A549 (cell line): ENCODE measurements at regions not wholly inside any gene's neighbourhood (a gene's known extent, or its start where the extent isn't known, plus 50 kb on each side); places are given as distances from the start of the nearest gene placed in this dataset.

Experiments
- ATAC-seq, 2 experiments: fragments of 200-7000 bp in 1 of 2; fragments of >200 bp in 1 of 2; cut with Nextera tagmentation in 1 of 2; cut with Tn5 transposase in 1 of 2; 3 replicates each; pipeline versions ENCODE4 v1.8.0 to v1.9.1; 2018 to 2020; ENCODE audit warnings: mild to moderate bottlenecking in 1 of 2, moderate library complexity in 1 of 2
- CTCF ChIA-PET: fragments of 300-600 bp; sonication (Branson Sonifier 250); formaldehyde crosslinking; extraction: SDS; loops from one replicate; lab custom pipeline; 2021; ENCODE audit warnings: antibody characterized with exemption, inconsistent platforms; lab: Yijun Ruan, JAX
- POLR2A ChIA-PET: fragments of 350-600 bp; formaldehyde crosslinking; extraction: SDS; loops from one replicate; lab custom pipeline; 2021; ENCODE audit warnings: antibody characterized with exemption, inconsistent platforms; lab: Yijun Ruan, JAX
- DNase-seq, 2 experiments: peaks; one replicate each; pipeline versions ENCODE4 v3.0.0 to v3.0.0-alpha.2; 2011 to 2016; ENCODE audit warnings: low read depth in 1 of 2, low spot score in 1 of 2
- FAIRE-seq: peaks from 2 replicates; lab custom pipeline; 2011; peaks lifted over from hg19 to GRCh38; lab: Jason Lieb, UNC
- H3K27ac ChIP-seq, 2 experiments: fragments of >200 bp; sonication (Bioruptor Twin); formaldehyde crosslinking; 3 replicates each; pipeline ENCODE4 v1.5.1; 2016 to 2017
- H3K4me1 ChIP-seq: fragments of >200 bp; sonication (Bioruptor Twin); formaldehyde crosslinking; 3 replicates; pipeline ENCODE4 v1.6.1; 2016
- H3K4me2 ChIP-seq: fragments of >200 bp; sonication (Bioruptor Twin); formaldehyde crosslinking; 3 replicates; pipeline ENCODE4 v1.6.1; 2016
- H3K4me3 ChIP-seq: fragments of >200 bp; sonication (Bioruptor Twin); formaldehyde crosslinking; 3 replicates; pipeline ENCODE4 v1.5.1; 2016
- H3K9me3 ChIP-seq: fragments of >200 bp; sonication (Bioruptor Twin); formaldehyde crosslinking; 3 replicates; pipeline ENCODE4 v1.6.1; 2016
- CBX2 ChIP-seq: fragments of 200-600 bp; sonication (generic); IDR thresholded peaks from 2 replicates; pipeline ENCODE4 v1.6.1; 2016; ENCODE audit warnings: low read depth, mild to moderate bottlenecking, borderline replicate concordance
- CBX8 ChIP-seq: fragments of 200-600 bp; sonication (generic); IDR thresholded peaks from 2 replicates; pipeline ENCODE4 v1.6.1; 2016
- CHD2 ChIP-seq: fragments of 150-350 bp; IDR thresholded peaks from 2 replicates; pipeline ENCODE4 v1.6.1; 2014; ENCODE audit warnings: low read length; ENCODE audit not compliant: partially characterized antibody
- CHD4 ChIP-seq: fragments of 200-600 bp; sonication (generic); IDR thresholded peaks from 2 replicates; pipeline ENCODE4 v1.6.1; 2016; ENCODE audit warnings: antibody characterized with exemption, mild to moderate bottlenecking, borderline replicate concordance
- EHF ChIP-seq: fragments of 250-450 bp; sonication (Bioruptor Pico); IDR thresholded peaks from 2 replicates; pipeline ENCODE4 v1.5.0; 2020; ENCODE audit warnings: mild to moderate bottlenecking
- EP300 ChIP-seq, 2 experiments: fragments of >200 bp; sonication (Bioruptor Twin); formaldehyde crosslinking; IDR thresholded peaks; 2 replicates in 1 of 2; 3 replicates in 1 of 2; pipeline ENCODE4 v1.6.1; 2016 to 2017
- FOSB ChIP-seq: fragments of 250-450 bp; sonication (Bioruptor Pico); IDR thresholded peaks from 2 replicates; pipeline ENCODE4 v1.5.0; 2020; ENCODE audit warnings: mild to moderate bottlenecking, moderate library complexity
- FOXS1 ChIP-seq: fragments of 250-450 bp; sonication (Bioruptor Pico); IDR thresholded peaks from 2 replicates; pipeline ENCODE4 v1.5.0; 2020; ENCODE audit warnings: mild to moderate bottlenecking, moderate library complexity
- GATA3 ChIP-seq: IDR thresholded peaks from 2 replicates; pipeline ENCODE4 v1.6.1; 2012; ENCODE audit warnings: borderline replicate concordance
- HES2 ChIP-seq: fragments of >200 bp; sonication (Bioruptor Twin); formaldehyde crosslinking; IDR thresholded peaks from 2 replicates; pipeline ENCODE4 v1.6.1; 2016
- HOXA7 ChIP-seq: fragments of 250-450 bp; sonication (Bioruptor Pico); IDR thresholded peaks from 2 replicates; pipeline ENCODE4 v1.5.0; 2020; ENCODE audit warnings: mild to moderate bottlenecking, moderate library complexity
- HOXB13 ChIP-seq: fragments of 250-450 bp; sonication (Bioruptor Pico); IDR thresholded peaks from 2 replicates; pipeline ENCODE4 v1.5.0; 2020; ENCODE audit warnings: low read depth, mild to moderate bottlenecking, moderate library complexity
- HOXB5 ChIP-seq: fragments of 250-450 bp; sonication (Bioruptor Pico); IDR thresholded peaks from 2 replicates; pipeline ENCODE4 v1.5.0; 2020; ENCODE audit warnings: mild to moderate bottlenecking, moderate library complexity
- JUN ChIP-seq, 2 experiments: fragments of >200 bp; sonication (Bioruptor Twin); formaldehyde crosslinking; IDR thresholded peaks; 2 replicates in 1 of 2; 3 replicates in 1 of 2; pipeline ENCODE4 v1.6.1; 2016 to 2017
- KDM1A ChIP-seq: fragments of 200-600 bp; sonication (generic); IDR thresholded peaks from 2 replicates; pipeline ENCODE4 v1.6.1; 2016; ENCODE audit warnings: low read depth, mild to moderate bottlenecking
- KDM5A ChIP-seq: fragments of 200-600 bp; sonication (generic); IDR thresholded peaks from 2 replicates; pipeline ENCODE4 v1.6.1; 2016; ENCODE audit warnings: antibody characterized with exemption, mild to moderate bottlenecking
- MAFK ChIP-seq: fragments of 450-650 bp; IDR thresholded peaks from 2 replicates; pipeline ENCODE4 v1.6.1; 2014; ENCODE audit not compliant: partially characterized antibody
- MYC ChIP-seq: IDR thresholded peaks from 2 replicates; pipeline ENCODE4 v1.6.1; 2012; ENCODE audit warnings: mild to moderate bottlenecking, inconsistent platforms, low read length, improper control_type of control experiment, borderline replicate concordance
- NPAS2 ChIP-seq: fragments of 250-450 bp; sonication (Bioruptor Pico); IDR thresholded peaks from 2 replicates; pipeline ENCODE4 v1.8.0; 2022; ENCODE audit warnings: mild to moderate bottlenecking, moderate library complexity, borderline replicate concordance
- RAD21 ChIP-seq, 2 experiments: fragments of >200 bp in 1 of 2; sonication (Bioruptor Twin) in 1 of 2; formaldehyde crosslinking in 1 of 2; IDR thresholded peaks in 1 of 2; conservative IDR thresholded peaks in 1 of 2; 2 replicates in 1 of 2; 3 replicates in 1 of 2; pipeline ENCODE4 v1.6.1; 2012 to 2018; ENCODE audit warnings: inconsistent platforms in 1 of 2
- RARB ChIP-seq: fragments of 250-450 bp; sonication (Bioruptor Pico); IDR thresholded peaks from 2 replicates; pipeline ENCODE4 v1.8.0; 2021; ENCODE audit warnings: mild to moderate bottlenecking, moderate library complexity
- RFX5 ChIP-seq: fragments of 450-650 bp; IDR thresholded peaks from 2 replicates; pipeline ENCODE4 v1.7.1; 2014; ENCODE audit warnings: antibody characterized with exemption, mild to moderate bottlenecking, moderate library complexity
- RNF2 ChIP-seq: fragments of 200-600 bp; sonication (generic); IDR thresholded peaks from 2 replicates; pipeline ENCODE4 v1.6.1; 2016; ENCODE audit warnings: low read depth, mild to moderate bottlenecking, antibody characterized with exemption, moderate library complexity, borderline replicate concordance
- SMC3 ChIP-seq: fragments of >200 bp; sonication (Bioruptor Twin); formaldehyde crosslinking; IDR thresholded peaks from 3 replicates; pipeline ENCODE4 v1.6.1; 2018; ENCODE audit warnings: inconsistent platforms
- SREBF2 ChIP-seq: fragments of 450-650 bp; IDR thresholded peaks from 2 replicates; pipeline ENCODE4 v1.6.1; 2014; ENCODE audit warnings: mild to moderate bottlenecking, moderate library complexity
- ZC3H11A ChIP-seq: fragments of 450-650 bp; IDR thresholded peaks from 2 replicates; pipeline ENCODE4 v1.6.1; 2014; ENCODE audit warnings: antibody characterized with exemption, mild to moderate bottlenecking
- ZFP36 ChIP-seq: fragments of 450-650 bp; IDR thresholded peaks from 2 replicates; pipeline ENCODE4 v1.6.1; 2014; ENCODE audit warnings: borderline replicate concordance; ENCODE audit not compliant: partially characterized antibody
- ZNF302 ChIP-seq: fragments of 250-450 bp; sonication (Bioruptor Pico); IDR thresholded peaks from 2 replicates; pipeline ENCODE4 v1.9.0; 2021; ENCODE audit warnings: inconsistent platforms, mild to moderate bottlenecking, moderate library complexity
- ZSCAN20 ChIP-seq: fragments of 250-450 bp; sonication (Bioruptor Pico); IDR thresholded peaks from 2 replicates; pipeline ENCODE4 v1.8.0; 2022; ENCODE audit warnings: mild to moderate bottlenecking, moderate library complexity
- WGBS: methylation state at CpG from one replicate; pipeline ENCODE4 v1.1.6; 2017; ENCODE audit errors: missing lambda C conversion rate; 5-methylcytosine and 5-hydroxymethylcytosine counted together
- TF ChIP-seq, protein P1 (sequence below): fragments of 150-350 bp; IDR thresholded peaks from 2 replicates; pipeline ENCODE4 v1.6.1; 2014; ENCODE audit warnings: low read depth, mild to moderate bottlenecking, low read length
- TF ChIP-seq, protein P2 (sequence below): fragments of 250-450 bp; sonication (Bioruptor Pico); IDR thresholded peaks from 2 replicates; pipeline ENCODE4 v1.5.0; 2020; ENCODE audit warnings: low read depth, mild to moderate bottlenecking, moderate library complexity

DNA sequence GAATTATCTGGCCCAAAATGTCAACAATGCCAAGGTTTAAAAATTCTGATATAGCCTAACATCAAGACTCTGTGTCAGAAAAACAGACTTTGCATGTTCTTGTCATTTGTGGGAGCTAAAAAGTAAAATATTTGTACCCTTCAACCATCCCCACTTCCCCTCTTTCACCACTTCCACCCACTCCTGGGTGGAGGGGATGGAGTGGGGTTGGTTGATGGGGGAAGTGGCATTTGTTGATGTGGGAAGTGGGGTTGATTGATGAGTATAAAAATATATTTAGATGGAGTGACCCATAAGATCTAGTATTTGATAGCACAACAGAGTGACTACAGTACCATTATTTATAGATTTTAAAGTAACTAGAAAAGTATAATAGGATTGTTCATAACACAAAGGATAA, 55.0 kb upstream of the C9orf72 start:
- no peak for DNase-seq
- Histone ChIP-seq H3K4me3 (no peak overlapping the region), H3K4me1 (peaks cover 11% of the 10 kb centered on the region; the same call in 2 of the 3 replicates), H3K4me2 (no peak overlapping the region), H3K9me3 (no peaks in the 10 kb centered on the region), H3K27ac (no peak overlapping the region)
- CTCF ChIA-PET, result no interaction called here
- ATAC-seq, result no peak
- POLR2A ChIA-PET, result no interaction called here
- FAIRE-seq, result no peak
- TF ChIP-seq, protein P1, sequence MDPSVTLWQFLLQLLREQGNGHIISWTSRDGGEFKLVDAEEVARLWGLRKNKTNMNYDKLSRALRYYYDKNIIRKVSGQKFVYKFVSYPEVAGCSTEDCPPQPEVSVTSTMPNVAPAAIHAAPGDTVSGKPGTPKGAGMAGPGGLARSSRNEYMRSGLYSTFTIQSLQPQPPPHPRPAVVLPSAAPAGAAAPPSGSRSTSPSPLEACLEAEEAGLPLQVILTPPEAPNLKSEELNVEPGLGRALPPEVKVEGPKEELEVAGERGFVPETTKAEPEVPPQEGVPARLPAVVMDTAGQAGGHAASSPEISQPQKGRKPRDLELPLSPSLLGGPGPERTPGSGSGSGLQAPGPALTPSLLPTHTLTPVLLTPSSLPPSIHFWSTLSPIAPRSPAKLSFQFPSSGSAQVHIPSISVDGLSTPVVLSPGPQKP, result no peak
- no peak for TF ChIP-seq ZC3H11A
- TF ChIP-seq RNF2, result no peak
- no peak for TF ChIP-seq RAD21 (conservative IDR thresholded peaks at IDR 0.05 in 1 of 2, IDR thresholded peaks at IDR 0.05 in 1 of 2)
- no peak for TF ChIP-seq ZFP36
- TF ChIP-seq ZNF302 (CRISPR knock-in tag), result no peak
- TF ChIP-seq KDM5A, result no peak
- TF ChIP-seq KDM1A, result no peak
- TF ChIP-seq NPAS2, result no peak
- no peak for TF ChIP-seq FOXS1 (CRISPR knock-in tag)
- TF ChIP-seq SMC3, result no peak
- no peak for TF ChIP-seq MYC
- no peak for TF ChIP-seq GATA3
- TF ChIP-seq, protein P2, sequence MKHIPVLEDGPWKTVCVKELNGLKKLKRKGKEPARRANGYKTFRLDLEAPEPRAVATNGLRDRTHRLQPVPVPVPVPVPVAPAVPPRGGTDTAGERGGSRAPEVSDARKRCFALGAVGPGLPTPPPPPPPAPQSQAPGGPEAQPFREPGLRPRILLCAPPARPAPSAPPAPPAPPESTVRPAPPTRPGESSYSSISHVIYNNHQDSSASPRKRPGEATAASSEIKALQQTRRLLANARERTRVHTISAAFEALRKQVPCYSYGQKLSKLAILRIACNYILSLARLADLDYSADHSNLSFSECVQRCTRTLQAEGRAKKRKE (CRISPR knock-in tag), result no peak
- TF ChIP-seq RARB (CRISPR knock-in tag), result no peak
- no peak for TF ChIP-seq SREBF2
- TF ChIP-seq CHD4, result no peak
- TF ChIP-seq HES2, result no peak
- no peak for TF ChIP-seq HOXB5 (CRISPR knock-in tag)
- no peak for TF ChIP-seq FOSB
- TF ChIP-seq, all 56 proteins: peak for 0

DNA sequence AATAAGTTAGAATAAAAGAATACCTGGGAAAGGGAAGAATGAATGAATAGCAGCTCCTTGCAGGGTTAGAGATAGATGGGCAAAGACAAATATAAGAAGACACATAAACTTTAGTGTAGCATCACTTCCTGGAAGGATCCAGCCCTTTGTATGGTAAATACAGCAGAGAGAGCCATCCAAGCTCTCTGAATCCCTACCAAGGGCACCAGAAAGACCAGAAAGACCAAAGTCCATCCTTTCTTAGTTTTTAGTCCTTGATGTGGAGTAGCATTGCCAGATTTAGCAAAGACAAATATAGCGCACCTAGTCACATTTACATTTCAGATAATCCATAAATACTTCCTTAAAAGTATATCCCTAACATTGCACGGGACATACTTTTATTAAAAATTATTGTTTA, 56.1 kb upstream of the C9orf72 start:
- CTCF ChIA-PET, result no interaction called here
- WGBS, result 37% methylated on average over 2 of the region's 2 CpGs
- TF ChIP-seq EP300 (IDR thresholded peaks at IDR 0.05) (no peak), HOXB13 (CRISPR knock-in tag) (no peak), HOXA7 (CRISPR knock-in tag) (no peak), ZFP36 (no peak), MYC (no peak), RFX5 (no peak), FOSB (no peak), EHF (CRISPR knock-in tag) (no peak), ZSCAN20 (CRISPR knock-in tag) (no peak), JUN (IDR thresholded peaks at IDR 0.05) (no peak), CHD2 (no peak), CBX8 (no peak), ZC3H11A (no peak), RAD21 (conservative IDR thresholded peaks at IDR 0.05 in 1 of 2, IDR thresholded peaks at IDR 0.05 in 1 of 2) (no peak), MAFK (no peak), CBX2 (no peak)
- TF ChIP-seq, protein P2 (CRISPR knock-in tag), result no peak
- TF ChIP-seq, protein P1, result no peak
- TF ChIP-seq, all 56 proteins: peak for 0
- POLR2A ChIA-PET, result no interaction called here
- DNase-seq (no peak), ATAC-seq (no peak), FAIRE-seq (no peak)
- no peaks in the 10 kb centered on the region for H3K9me3 ChIP-seq
- H3K4me1 ChIP-seq, result peaks cover 11% of the 10 kb centered on the region; the same call in 2 of the 3 replicates
- H3K4me2 ChIP-seq, result no peak overlapping the region
- no peak overlapping the region for H3K27ac ChIP-seq
- H3K4me3 ChIP-seq, result no peak overlapping the region
